Coronary artery (tissue), 2 donors: ENCODE measurements at regions not wholly inside any gene's neighbourhood (a gene's known extent, or its start where the extent isn't known, plus 50 kb on each side); places are given as distances from the start of the nearest gene placed in this dataset.

Experiments
- DNase-seq: peaks from one replicate; pipeline ENCODE4 v3.0.0-alpha.2; 2017; ENCODE audit warnings: low spot score
- H3K27ac ChIP-seq, 2 donors: fragments of 200-600 bp; sonication (generic); one replicate each; pipeline ENCODE4 v1.5.1; 2016 to 2019
- H3K4me3 ChIP-seq: fragments of 200-600 bp; sonication (generic); 2 replicates; pipeline ENCODE4 v1.5.1; 2016; ENCODE audit warnings: mild to moderate bottlenecking, moderate library complexity
- CTCF ChIP-seq: fragments of 200-600 bp; sonication (generic); IDR thresholded peaks from one replicate; pipeline ENCODE4 v1.5.1; 2019; ENCODE audit warnings: antibody characterized with exemption

GRCh38 chr3:177421481-177421785 lies 224.2 kb upstream of the TBL1XR1 start:
- TF ChIP-seq CTCF: no peak
- no peak overlapping the region for H3K4me3 ChIP-seq
- H3K27ac ChIP-seq: no peak overlapping the region
- DNase-seq: no peak

GRCh38 chr3:177424521-177424920 lies 227.2 kb upstream of the TBL1XR1 start:
- TF ChIP-seq CTCF: no peak

GRCh38 chr3:177425042-177425441 lies 227.8 kb upstream of the TBL1XR1 start:
- Histone ChIP-seq H3K27ac (no peak overlapping the region), H3K4me3 (no peak overlapping the region)
- no peak for DNase-seq
- TF ChIP-seq CTCF: no peak

More at GRCh38 chr3:177424521-177424920, 227.2 kb upstream of the TBL1XR1 start:
- Histone ChIP-seq H3K27ac (no peak overlapping the region), H3K4me3 (no peak overlapping the region)
- no peak for DNase-seq

GRCh38 chr3:177426106-177426877 lies 229.0 kb upstream of the TBL1XR1 start:
- no peak for TF ChIP-seq CTCF
- H3K27ac ChIP-seq: no peak overlapping the region
- no peak for DNase-seq
- no peak overlapping the region for H3K4me3 ChIP-seq

- TF ChIP-seq CTCF: no peak
- no peak overlapping the region for H3K4me3 ChIP-seq
- no peak for DNase-seq
- H3K27ac ChIP-seq: no peak overlapping the region
Observed at GRCh38 chr3:177426878-177427495, 229.7 kb upstream of the TBL1XR1 start.

- no peak overlapping the region for H3K4me3 ChIP-seq
- no peak for DNase-seq
- H3K27ac ChIP-seq: no peak overlapping the region
- TF ChIP-seq CTCF: no peak
Observed at GRCh38 chr3:177427540-177427939, 230.3 kb upstream of the TBL1XR1 start.

- no peak for DNase-seq
- no peak for TF ChIP-seq CTCF
- Histone ChIP-seq H3K27ac (no peak overlapping the region), H3K4me3 (no peak overlapping the region)
Observed at GRCh38 chr3:177429079-177429478, 231.8 kb upstream of the TBL1XR1 start.
